HL-60 (cell line): ENCODE measurements at regions not wholly inside any gene's neighbourhood (a gene's known extent, or its start where the extent isn't known, plus 50 kb on each side); places are given as distances from the start of the nearest gene placed in this dataset.

Source experiments
- DNase-seq, 2 experiments: peaks; one replicate each; pipeline ENCODE4 v3.0.0-alpha.2; 2010 to 2020; ENCODE audit warnings: low read depth in 1 of 2, low spot score in 1 of 2
- H3K27ac ChIP-seq: fragments of 250-450 bp; sonication (Bioruptor Pico); replicated peaks from 2 replicates; pipeline ENCODE4 v1.5.1; 2020; ENCODE audit warnings: mild to moderate bottlenecking, moderate library complexity
- H3K27me3 ChIP-seq: fragments of 250-450 bp; sonication (Bioruptor Pico); 2 replicates; pipeline ENCODE4 v1.5.1; 2021; ENCODE audit warnings: mild to moderate bottlenecking, moderate library complexity; ENCODE audit not compliant: insufficient read depth, poor library complexity, severe bottlenecking
- H3K4me3 ChIP-seq: replicated peaks from 2 replicates; pipeline ENCODE4 v1.5.1; 2011; ENCODE audit warnings: mild to moderate bottlenecking, control low read depth, low read length; ENCODE audit not compliant: insufficient read depth
- CTCF ChIP-seq: IDR thresholded peaks from one replicate; pipeline ENCODE4 v1.5.1; 2011; ENCODE audit warnings: low read length, control low read depth, inconsistent platforms; ENCODE audit not compliant: insufficient read depth
- GABPA ChIP-seq: IDR thresholded peaks from 2 replicates; pipeline ENCODE4 v1.6.1; 2012; ENCODE audit warnings: low read depth
- POLR2AphosphoS5 ChIP-seq: IDR thresholded peaks from 2 replicates; pipeline ENCODE4 v1.6.1; 2012; ENCODE audit warnings: low read depth
- REST ChIP-seq: IDR thresholded peaks from 2 replicates; pipeline ENCODE4 v1.6.1; 2012; ENCODE audit warnings: low read depth; ENCODE audit not compliant: insufficient replicate concordance
- SPI1 ChIP-seq: IDR thresholded peaks from 2 replicates; pipeline ENCODE4 v1.6.1; 2012; ENCODE audit warnings: low read depth, mild to moderate bottlenecking, borderline replicate concordance

- no peak overlapping the region for H3K27ac ChIP-seq
- no peaks in the 10 kb centered on the region for H3K27me3 ChIP-seq
- TF ChIP-seq REST = peak; percentile 63
- no peak for TF ChIP-seq GABPA
- DNase-seq = no peak
- H3K4me3 ChIP-seq = no peak overlapping the region
Measured at GRCh38 chr6:19921786-19922185, 84.6 kb downstream of the ID4 start.

- H3K27ac ChIP-seq = no peak overlapping the region
- DNase-seq = no peak
- TF ChIP-seq SPI1 (no peak), REST (no peak), POLR2AphosphoS5 (no peak), CTCF (no peak), GABPA (no peak)
- H3K4me3 ChIP-seq = no peak overlapping the region
- no peaks in the 10 kb centered on the region for H3K27me3 ChIP-seq
Measured at GRCh38 chr6:19925533-19925932, 88.4 kb downstream of the ID4 start.

DNA sequence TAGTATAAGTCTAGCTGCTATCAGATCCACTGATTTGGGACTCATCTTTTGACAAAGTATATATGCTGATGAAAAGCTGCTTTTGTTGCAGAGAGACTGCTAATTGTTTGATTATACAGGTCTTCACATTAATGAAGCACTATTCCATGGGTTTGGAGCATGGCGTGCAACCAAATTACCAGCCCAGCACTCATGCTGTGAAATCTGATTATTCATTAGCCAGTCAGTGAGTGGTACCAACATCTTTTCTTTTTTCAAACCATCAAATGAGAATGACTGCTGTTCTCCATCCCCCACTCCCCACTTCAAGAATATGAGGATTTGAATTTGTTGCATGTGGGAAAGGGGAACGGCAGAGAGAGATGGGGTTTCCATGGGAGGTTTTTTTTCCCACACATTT is 91.3 kb downstream of the ID4 start:
- H3K27me3 ChIP-seq = no peaks in the 10 kb centered on the region
- no peak for TF ChIP-seq GABPA
- TF ChIP-seq REST = no peak
- TF ChIP-seq CTCF = no peak
- no peak for TF ChIP-seq POLR2AphosphoS5
- no peak for TF ChIP-seq SPI1
- H3K27ac ChIP-seq = no peak overlapping the region
- H3K4me3 ChIP-seq = no peak overlapping the region
- DNase-seq = no peak

DNA sequence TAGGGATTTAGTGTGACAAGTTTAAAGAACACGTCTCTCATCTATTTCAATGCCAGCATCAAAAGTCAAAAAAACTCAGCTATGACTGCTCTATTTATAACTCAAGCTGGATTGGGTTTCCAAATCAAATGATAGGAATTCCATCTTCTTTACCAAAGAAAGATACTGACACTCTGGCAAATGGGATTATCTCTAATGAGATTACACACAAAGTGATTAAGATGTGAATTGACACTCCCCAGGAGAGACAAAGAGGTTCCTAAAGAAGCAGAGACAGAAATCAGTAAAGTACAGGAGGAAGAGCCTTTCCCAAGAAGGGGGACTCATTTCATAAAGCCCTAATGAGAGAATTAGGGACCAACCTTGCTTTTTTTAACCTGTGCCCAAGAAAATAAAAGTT is 92.1 kb downstream of the ID4 start:
- no peak overlapping the region for H3K27ac ChIP-seq
- DNase-seq = no peak

More for the DNA sequence above, 92.1 kb downstream of the ID4 start:
- H3K4me3 ChIP-seq = no peak overlapping the region
- no peak for TF ChIP-seq POLR2AphosphoS5
- TF ChIP-seq SPI1 = no peak
- no peak for TF ChIP-seq CTCF
- no peak for TF ChIP-seq GABPA
- TF ChIP-seq REST = no peak
- no peaks in the 10 kb centered on the region for H3K27me3 ChIP-seq
